Motor neuron (in vitro differentiated cells): ENCODE measurements at regions not wholly inside any gene's neighbourhood (a gene's known extent, or its start where the extent isn't known, plus 50 kb on each side); places are given as distances from the start of the nearest gene placed in this dataset.
"Not testable (repeated sequence)": the region's sequence is repeated elsewhere in the genome, so short reads cannot be mapped to it uniquely, and the experiment has no call there.

Experiments used
- ATAC-seq, 8 experiments: fragments of 200-7000 bp; cut with Tn5 transposase; replicated peaks in 6 of 8; 2 replicates each; pipeline ENCODE4 v1.8.0; 2021; ENCODE audit warnings: mild to moderate bottlenecking in 8 of 8, moderate library complexity in 8 of 8
- H3K27ac ChIP-seq, 2 donors: fragments of 250-450 bp; sonication (Bioruptor Pico); 2 replicates each; pipeline ENCODE4 v1.9.0; 2021; ENCODE audit warnings: antibody characterized with exemption in 2 of 2, mild to moderate bottlenecking in 2 of 2, moderate library complexity in 1 of 2
- H3K4me1 ChIP-seq, 2 donors: fragments of 250-450 bp; sonication (Bioruptor Pico); replicated peaks in 1 of 2; 2 replicates each; pipeline ENCODE4 v1.6.1; 2021; ENCODE audit warnings: antibody characterized with exemption in 2 of 2, mild to moderate bottlenecking in 2 of 2, moderate library complexity in 1 of 2
- H3K4me3 ChIP-seq, 5 donors: fragments of 250-450 bp; sonication (Bioruptor Pico); 2 replicates each; pipeline ENCODE4 v1.9.0; 2021; ENCODE audit warnings: antibody characterized with exemption in 5 of 5, mild to moderate bottlenecking in 5 of 5, moderate library complexity in 4 of 5
- WGBS, 10 experiments: fragments of 450-650 bp; shearing (Covaris generic); methylation state at CpG; one replicate each; pipeline ENCODE4 v1.0.0; 2022; 5-methylcytosine and 5-hydroxymethylcytosine counted together
- in situ Hi-C, 9 experiments: fragments of 400-800 bp; cut with MboI; loops; one replicate each; pipeline ENCODE4 v1.15.0; 2021; ENCODE audit warnings: low sequenced_read_pairs in 9 of 9, low pct_unique_long_range_greater_than_20kb in 2 of 9; ENCODE audit not compliant: unreplicated experiment in 9 of 9

GRCh38 chr4:118461435-118461834 is 108.6 kb upstream of the PRSS12 start:
- ATAC-seq, H3K4me3 ChIP-seq, H3K4me1 ChIP-seq, in situ Hi-C loops, H3K27ac ChIP-seq: not testable (repeated sequence)
- WGBS, 10 experiments = 20 to 100% methylated on average over 1 of the region's 5 CpGs; no CpG with 5 or more reads in 8 of the 10 experiments

- peak in 5 of 8 experiments; percentile 25 to 97 (median 95) for ATAC-seq
- 0 to 80% methylated on average over 1 of the region's 2 CpGs; no CpG with 5 or more reads in 8 of the 10 experiments for WGBS, 10 experiments
- H3K4me3 ChIP-seq, H3K4me1 ChIP-seq, in situ Hi-C loops, H3K27ac ChIP-seq: not testable (repeated sequence)
Measured at GRCh38 chr4:118465831-118466230, 113.0 kb upstream of the PRSS12 start.

GRCh38 chr4:118474001-118474626 is 121.3 kb upstream of the PRSS12 start:
- H3K27ac ChIP-seq, H3K4me1 ChIP-seq, H3K4me3 ChIP-seq, in situ Hi-C loops: not testable (repeated sequence)
- 75 to 100% (median 92%) methylated on average over 1 to 2 of the region's 3 CpGs; no CpG with 5 or more reads in 5 of the 10 experiments for WGBS, 10 experiments
- ATAC-seq = peak; percentile 41 to 96 (median 69)

- H3K4me3 ChIP-seq, in situ Hi-C loops, ATAC-seq, H3K4me1 ChIP-seq, H3K27ac ChIP-seq: not testable (repeated sequence)
Measured at GRCh38 chr4:118474771-118475170, 122.0 kb upstream of the PRSS12 start.

- H3K4me1 ChIP-seq, in situ Hi-C loops, H3K27ac ChIP-seq, H3K4me3 ChIP-seq: not testable (repeated sequence)
- ATAC-seq = peak in 3 of 8 experiments; percentile 58 to 89 (median 59)
- WGBS, 10 experiments = 0 to 100% (median 87%) methylated on average over 1 to 3 of the region's 3 CpGs; no CpG with 5 or more reads in 2 of the 10 experiments
Measured at GRCh38 chr4:118475901-118476300, 123.1 kb upstream of the PRSS12 start.

- in situ Hi-C loops = not testable (repeated sequence)
Measured at GRCh38 chr4:118477826-118478225, 125.0 kb upstream of the PRSS12 start.

GRCh38 chr4:118485801-118486314 is 133.1 kb upstream of the PRSS12 start:
- in situ Hi-C loops, ATAC-seq: not testable (repeated sequence)
- 80 to 100% methylated on average over 1 of the region's 3 CpGs; no CpG with 5 or more reads in 8 of the 10 experiments for WGBS, 10 experiments

More at GRCh38 chr4:118477826-118478225, 125.0 kb upstream of the PRSS12 start:
- H3K4me3 ChIP-seq, H3K27ac ChIP-seq, ATAC-seq, H3K4me1 ChIP-seq: not testable (repeated sequence)

GRCh38 chr4:118492963-118493362 is 140.2 kb upstream of the PRSS12 start:
- in situ Hi-C loops, H3K4me3 ChIP-seq, ATAC-seq, H3K4me1 ChIP-seq, H3K27ac ChIP-seq: not testable (repeated sequence)
- 88 to 100% (median 100%) methylated on average over 1 to 2 of the region's 4 CpGs; no CpG with 5 or more reads in 5 of the 10 experiments for WGBS, 10 experiments

More at GRCh38 chr4:118485801-118486314, 133.1 kb upstream of the PRSS12 start:
- H3K27ac ChIP-seq, H3K4me3 ChIP-seq, H3K4me1 ChIP-seq: not testable (repeated sequence)

GRCh38 chr4:118494437-118494836 is 141.6 kb upstream of the PRSS12 start:
- H3K27ac ChIP-seq, in situ Hi-C loops, H3K4me1 ChIP-seq, H3K4me3 ChIP-seq, ATAC-seq: not testable (repeated sequence)
- WGBS, 10 experiments = 60 to 100% (median 83%) methylated on average over 1 to 6 of the region's 6 CpGs; no CpG with 5 or more reads in 4 of the 10 experiments

- H3K4me3 ChIP-seq, H3K4me1 ChIP-seq, H3K27ac ChIP-seq, in situ Hi-C loops: not testable (repeated sequence)
- WGBS, 10 experiments = 100% methylated on average over 1 of the region's 5 CpGs; no CpG with 5 or more reads in 7 of the 10 experiments
- peak in 1 of 8 experiments; percentile 17 for ATAC-seq
Measured at GRCh38 chr4:118502967-118503366, 150.2 kb upstream of the PRSS12 start.

GRCh38 chr4:118504927-118505326 is 152.1 kb upstream of the PRSS12 start:
- H3K4me1 ChIP-seq, H3K27ac ChIP-seq, in situ Hi-C loops, H3K4me3 ChIP-seq, ATAC-seq: not testable (repeated sequence)

GRCh38 chr4:118505491-118505890 is 152.7 kb upstream of the PRSS12 start:
- H3K4me1 ChIP-seq, H3K27ac ChIP-seq, H3K4me3 ChIP-seq, in situ Hi-C loops: not testable (repeated sequence)
- ATAC-seq = peak in 2 of 8 experiments; percentile 18 to 32
- 48 to 89% (median 73%) methylated on average over 1 to 2 of the region's 3 CpGs; no CpG with 5 or more reads in 4 of the 10 experiments for WGBS, 10 experiments

GRCh38 chr4:118512870-118513269 is 160.1 kb upstream of the PRSS12 start:
- 52 to 78% (median 66%) methylated on average over 2 to 3 of the region's 3 CpGs; no CpG with 5 or more reads in 3 of the 10 experiments for WGBS, 10 experiments
- H3K4me3 ChIP-seq, H3K27ac ChIP-seq, in situ Hi-C loops, H3K4me1 ChIP-seq, ATAC-seq: not testable (repeated sequence)

GRCh38 chr4:118514332-118514731 is 161.5 kb upstream of the PRSS12 start:
- in situ Hi-C loops, H3K27ac ChIP-seq, H3K4me3 ChIP-seq, H3K4me1 ChIP-seq, ATAC-seq: not testable (repeated sequence)
- no CpG with 5 or more reads among the region's 3 CpGs for WGBS, 10 experiments
